ENCODE measurements at regions not wholly inside any gene's neighbourhood (a gene's known extent, or its start where the extent isn't known, plus 50 kb on each side); places are given as distances from the start of the nearest gene placed in this dataset.

DNA sequence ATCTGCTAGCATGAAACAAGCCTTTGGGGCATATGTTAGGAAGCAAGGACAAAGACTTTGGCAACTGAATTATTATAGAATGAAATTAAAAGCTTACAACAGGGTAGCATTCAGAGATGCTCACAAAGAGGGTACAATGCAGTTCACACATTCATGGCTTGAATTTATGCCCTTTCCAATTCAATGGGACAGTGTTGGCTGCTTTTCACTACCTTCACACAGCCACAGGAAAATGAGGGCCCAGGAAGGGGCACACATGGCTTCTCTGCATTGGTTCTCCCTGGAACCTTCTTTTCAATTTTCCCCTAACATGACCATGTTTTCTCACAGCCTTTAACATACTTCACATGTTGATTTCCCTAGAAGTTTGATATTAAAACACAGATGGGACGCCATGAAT is 978.1 kb downstream of the TMEM182 start:
- no peak overlapping the region for H2AFZ ChIP-seq (ENCODE audit: low read depth, low read length, poor library complexity, severe bottlenecking)
- TF ChIP-seq EGR1 (IDR thresholded peaks at IDR 0.05; ENCODE audit: low read depth) (no peak), CEBPB (IDR thresholded peaks at IDR 0.05; ENCODE audit: low read depth) (no peak), EZH2phosphoT487 (IDR thresholded peaks at IDR 0.05; ENCODE audit: borderline replicate concordance) (no peak), JUND (IDR thresholded peaks at IDR 0.05) (no peak), SIN3A (IDR thresholded peaks at IDR 0.05; ENCODE audit: low read depth) (no peak), POLR2A (IDR thresholded peaks at IDR 0.05; ENCODE audit: borderline replicate concordance, extremely low read depth, insufficient read depth, insufficient read length) (no peak), RAD21 (IDR thresholded peaks at IDR 0.05; ENCODE audit: low read depth) (no peak), EZH2 (IDR thresholded peaks at IDR 0.05) (no peak), TCF7L2 (IDR thresholded peaks at IDR 0.05; ENCODE audit: borderline replicate concordance, extremely low read depth, insufficient read depth, insufficient read length) (no peak), SP1 (IDR thresholded peaks at IDR 0.05; ENCODE audit: low read depth) (no peak), SRF (IDR thresholded peaks at IDR 0.05; ENCODE audit: low read depth) (no peak), ZFX (IDR thresholded peaks at IDR 0.05) (no peak), CBX3 (IDR thresholded peaks at IDR 0.05; ENCODE audit: low read depth) (no peak), YY1 (IDR thresholded peaks at IDR 0.05; ENCODE audit: extremely low read depth, insufficient replicate concordance, low read depth, low read length) (no peak), FOSL1 (IDR thresholded peaks at IDR 0.05; ENCODE audit: low read depth) (no peak)
- TF ChIP-seq, protein P1, sequence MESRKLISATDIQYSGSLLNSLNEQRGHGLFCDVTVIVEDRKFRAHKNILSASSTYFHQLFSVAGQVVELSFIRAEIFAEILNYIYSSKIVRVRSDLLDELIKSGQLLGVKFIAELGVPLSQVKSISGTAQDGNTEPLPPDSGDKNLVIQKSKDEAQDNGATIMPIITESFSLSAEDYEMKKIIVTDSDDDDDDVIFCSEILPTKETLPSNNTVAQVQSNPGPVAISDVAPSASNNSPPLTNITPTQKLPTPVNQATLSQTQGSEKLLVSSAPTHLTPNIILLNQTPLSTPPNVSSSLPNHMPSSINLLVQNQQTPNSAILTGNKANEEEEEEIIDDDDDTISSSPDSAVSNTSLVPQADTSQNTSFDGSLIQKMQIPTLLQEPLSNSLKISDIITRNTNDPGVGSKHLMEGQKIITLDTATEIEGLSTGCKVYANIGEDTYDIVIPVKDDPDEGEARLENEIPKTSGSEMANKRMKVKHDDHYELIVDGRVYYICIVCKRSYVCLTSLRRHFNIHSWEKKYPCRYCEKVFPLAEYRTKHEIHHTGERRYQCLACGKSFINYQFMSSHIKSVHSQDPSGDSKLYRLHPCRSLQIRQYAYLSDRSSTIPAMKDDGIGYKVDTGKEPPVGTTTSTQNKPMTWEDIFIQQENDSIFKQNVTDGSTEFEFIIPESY (IDR thresholded peaks at IDR 0.05; ENCODE audit: extremely low read depth, insufficient replicate concordance, low read length) = no peak
- TF ChIP-seq, protein P2, sequence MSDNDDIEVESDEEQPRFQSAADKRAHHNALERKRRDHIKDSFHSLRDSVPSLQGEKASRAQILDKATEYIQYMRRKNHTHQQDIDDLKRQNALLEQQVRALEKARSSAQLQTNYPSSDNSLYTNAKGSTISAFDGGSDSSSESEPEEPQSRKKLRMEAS (IDR thresholded peaks at IDR 0.05) = no peak
- H3K4me3 ChIP-seq (replicated peaks in 1 of 2; ENCODE audit: low read depth in 1 of 2, low read length in 2 of 2) = no peak overlapping the region
- ChIA-PET CTCF (no interaction called here), RAD21 (ENCODE audit: low non-redundant PET in 1 of 2, low total read pairs in 2 of 2, uncharacterized antibody in 2 of 2, unreplicated experiment in 2 of 2) (no interaction called here), POLR2A (no interaction called here)
- H3K36me3 ChIP-seq (ENCODE audit: control insufficient read depth in 1 of 2, insufficient read depth in 2 of 2, low read length in 2 of 2) = no peaks in the 10 kb centered on the region
- no peak overlapping the region for H3K4me2 ChIP-seq (ENCODE audit: low read length)
- peaks cover 14 to 28% of the 10 kb centered on the region in 2 experiments; a peak in 2 of 4 replicates for H3K9me3 ChIP-seq (ENCODE audit: control insufficient read depth in 1 of 2, insufficient read depth in 1 of 2, low read depth in 1 of 2, low read length in 2 of 2)
- no peaks in the 10 kb centered on the region for H3K4me1 ChIP-seq (ENCODE audit: control insufficient read depth in 1 of 2, insufficient read depth in 2 of 2, low read length in 2 of 2)
- H3K27ac ChIP-seq (ENCODE audit: low read depth, low read length) = no peak overlapping the region
- intact Hi-C loops (cut with micrococcal nuclease) = no loop called here
- no peaks in the 10 kb centered on the region for H3K9me2 ChIP-seq (ENCODE audit: insufficient read depth)
- H3K27me3 ChIP-seq (ENCODE audit: insufficient read depth, low read length) = no peaks in the 10 kb centered on the region
- DNase-seq (ENCODE audit: low read depth, low spot score) (no peak), ATAC-seq (no peak)
- H4K20me1 ChIP-seq (ENCODE audit: insufficient read depth) = no peaks in the 10 kb centered on the region
- H3K9ac ChIP-seq (ENCODE audit: low read length) = no peak overlapping the region
- no TSS peak for BruUV-seq (replicated peaks)
- no peaks in the 10 kb centered on the region for H3K79me2 ChIP-seq (ENCODE audit: insufficient read depth, low read length)
